HG03064 (cell line): ENCODE measurements at regions not wholly inside any gene's neighbourhood (a gene's known extent, or its start where the extent isn't known, plus 50 kb on each side); places are given as distances from the start of the nearest gene placed in this dataset.

ENCODE experiments used
- ATAC-seq: cut with Tn5 transposase; IDR thresholded peaks from one replicate; pipeline ENCODE4 v1.9.1; 2021; ENCODE audit warnings: low read depth; ENCODE audit not compliant: unreplicated experiment

GRCh38 chrX:20639115-20639514 lies 372.4 kb upstream of the RPS6KA3 start:
- no peak for ATAC-seq

GRCh38 chrX:20637351-20637750 lies 370.6 kb upstream of the RPS6KA3 start:
- ATAC-seq = no peak

- no peak for ATAC-seq
Observed at GRCh38 chrX:20633451-20633850, 366.7 kb upstream of the RPS6KA3 start.

DNA sequence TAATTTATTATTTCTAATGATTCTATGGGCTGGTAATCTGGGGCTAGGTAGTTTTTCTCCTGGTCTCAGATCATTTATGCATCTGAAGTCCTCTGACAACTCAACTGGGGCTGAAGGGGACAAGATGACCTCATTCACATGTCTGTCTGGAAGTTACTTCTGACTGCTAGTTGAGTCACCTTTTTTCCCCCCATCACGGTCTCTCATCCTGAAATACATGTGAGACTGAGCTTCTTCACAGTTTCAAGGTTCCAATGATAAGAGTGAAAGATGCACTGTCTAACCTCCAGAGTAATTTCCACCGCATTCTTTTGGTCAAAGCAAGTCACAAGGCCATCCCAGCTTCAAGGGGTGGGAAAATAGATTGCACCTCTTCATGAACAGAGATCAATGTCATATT lies 356.7 kb upstream of the RPS6KA3 start:
- ATAC-seq = no peak

GRCh38 chrX:20620306-20620705 lies 353.6 kb upstream of the RPS6KA3 start:
- ATAC-seq = no peak

GRCh38 chrX:20609916-20610415 lies 343.3 kb upstream of the RPS6KA3 start:
- no peak for ATAC-seq

GRCh38 chrX:20606831-20607230 lies 340.1 kb upstream of the RPS6KA3 start:
- no peak for ATAC-seq

DNA sequence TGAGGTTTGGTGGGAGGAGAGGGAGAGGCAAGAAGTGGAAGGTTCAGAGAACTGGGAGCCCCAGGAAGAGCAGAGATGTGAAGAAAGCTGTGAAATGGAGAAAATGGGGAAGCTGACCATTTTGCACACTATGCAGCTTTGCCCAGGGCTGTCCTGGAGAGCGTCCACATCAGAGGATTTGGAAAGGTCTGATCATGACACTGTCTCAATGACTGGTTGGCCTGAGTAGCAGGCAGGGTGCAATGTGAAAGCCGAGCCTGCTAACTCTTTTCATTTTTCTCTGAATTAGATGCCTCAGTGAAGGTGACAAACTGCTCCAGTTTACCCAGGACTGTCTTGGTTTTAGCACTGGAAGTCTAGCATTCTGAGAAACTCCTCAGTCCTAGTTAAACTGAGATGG lies 330.1 kb upstream of the RPS6KA3 start:
- no peak for ATAC-seq

- ATAC-seq = no peak
Observed at GRCh38 chrX:20595928-20596575, 329.3 kb upstream of the RPS6KA3 start.

GRCh38 chrX:20594985-20595384 lies 328.3 kb upstream of the RPS6KA3 start:
- ATAC-seq = no peak

DNA sequence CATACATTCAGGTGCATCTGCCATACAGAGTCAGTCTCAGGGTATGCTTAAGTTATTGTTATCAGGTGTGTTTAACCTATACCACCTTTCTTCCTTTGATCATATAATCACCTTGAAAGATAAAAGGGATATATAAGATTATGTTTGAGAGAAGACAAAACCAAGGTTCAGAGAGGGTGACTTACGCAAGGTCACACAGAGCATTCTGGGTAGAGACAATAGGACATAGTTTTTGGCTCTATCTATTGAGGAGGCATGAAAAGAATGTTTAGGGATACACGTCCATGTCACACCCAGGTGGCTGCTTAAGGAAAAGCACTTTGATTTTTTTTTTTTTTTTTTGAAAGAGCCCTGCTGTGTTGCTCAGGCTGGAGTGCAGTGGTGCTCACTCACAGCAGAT lies 327.1 kb upstream of the RPS6KA3 start:
- no peak for ATAC-seq

DNA sequence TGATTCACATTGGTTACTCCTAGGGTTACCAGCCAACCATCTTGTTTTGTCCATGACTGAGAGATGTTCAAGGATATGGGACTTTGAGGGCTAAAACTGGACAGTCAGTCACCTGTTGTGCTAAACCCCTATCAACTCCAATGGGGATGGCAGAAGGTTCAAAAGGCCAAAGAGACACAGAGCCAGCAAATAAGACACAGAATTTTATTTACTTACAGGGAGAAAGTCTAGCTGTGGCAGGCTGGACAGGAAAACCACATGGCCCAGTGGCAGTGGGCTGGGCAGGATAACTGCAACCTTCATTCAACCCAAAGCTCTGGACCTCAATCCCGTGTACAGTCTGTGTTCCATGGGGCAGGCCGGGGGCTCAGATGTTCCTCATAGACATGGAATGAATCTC lies 326.7 kb upstream of the RPS6KA3 start:
- no peak for ATAC-seq

DNA sequence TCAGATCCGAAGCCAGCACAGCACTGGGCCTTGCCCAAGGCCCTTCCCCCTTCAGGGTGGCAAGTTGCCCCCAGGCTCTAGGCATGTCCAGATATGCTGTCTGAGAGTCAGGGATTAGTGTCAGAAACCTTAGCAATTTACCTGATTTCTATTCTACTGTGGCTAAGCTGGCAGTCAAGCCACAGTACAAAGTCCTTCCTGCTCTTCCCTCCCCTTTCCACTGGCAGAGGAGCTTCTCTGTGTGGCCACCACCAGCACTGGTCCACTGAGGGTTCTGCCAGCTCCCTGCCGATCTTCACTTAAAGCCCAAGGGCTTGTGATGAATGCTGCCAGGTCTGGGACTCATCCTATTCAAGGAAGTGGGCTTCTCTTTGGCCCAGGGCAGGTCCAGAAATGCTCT lies 324.5 kb upstream of the RPS6KA3 start:
- ATAC-seq = no peak

- ATAC-seq = no peak
Observed at GRCh38 chrX:20585782-20586181, 319.1 kb upstream of the RPS6KA3 start.

DNA sequence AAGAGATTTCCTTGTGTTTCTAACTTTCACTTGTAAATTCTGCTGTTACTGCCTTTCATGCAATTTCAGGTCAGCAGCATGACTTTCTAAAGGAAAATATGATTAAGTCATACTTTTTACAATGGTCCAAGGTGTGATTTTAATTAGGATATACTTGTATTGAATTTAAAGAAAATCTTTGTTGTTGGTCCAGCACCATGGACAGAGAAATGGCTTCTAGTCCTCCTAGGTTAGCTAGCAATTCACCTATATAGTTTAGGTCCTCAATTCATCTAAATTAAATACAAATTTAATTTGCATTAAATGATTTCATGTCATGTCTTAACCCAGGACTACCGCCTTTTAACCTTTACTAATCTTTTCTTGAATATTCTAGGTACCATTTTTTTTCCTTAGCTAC lies 304.9 kb upstream of the RPS6KA3 start:
- ATAC-seq = no peak

DNA sequence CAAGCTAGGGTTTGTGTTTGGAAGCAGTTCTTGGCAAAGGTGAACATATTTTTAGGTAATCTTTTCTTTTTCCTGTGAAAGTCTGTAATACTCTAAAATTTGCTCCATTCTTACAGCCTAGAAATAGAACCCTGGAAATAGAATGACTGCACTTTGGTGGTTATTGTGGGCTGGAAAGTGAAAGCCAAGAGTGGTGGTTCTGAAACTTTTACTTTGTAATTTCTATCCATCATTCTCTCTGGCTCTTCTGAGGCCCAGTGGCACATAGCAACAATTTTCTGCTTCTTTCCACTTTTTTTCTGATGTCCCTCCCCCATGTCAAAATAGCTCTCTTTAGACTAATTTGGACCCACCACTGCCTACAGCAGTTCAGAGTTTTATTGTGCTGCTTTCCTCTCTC lies 300.4 kb upstream of the RPS6KA3 start:
- no peak for ATAC-seq

DNA sequence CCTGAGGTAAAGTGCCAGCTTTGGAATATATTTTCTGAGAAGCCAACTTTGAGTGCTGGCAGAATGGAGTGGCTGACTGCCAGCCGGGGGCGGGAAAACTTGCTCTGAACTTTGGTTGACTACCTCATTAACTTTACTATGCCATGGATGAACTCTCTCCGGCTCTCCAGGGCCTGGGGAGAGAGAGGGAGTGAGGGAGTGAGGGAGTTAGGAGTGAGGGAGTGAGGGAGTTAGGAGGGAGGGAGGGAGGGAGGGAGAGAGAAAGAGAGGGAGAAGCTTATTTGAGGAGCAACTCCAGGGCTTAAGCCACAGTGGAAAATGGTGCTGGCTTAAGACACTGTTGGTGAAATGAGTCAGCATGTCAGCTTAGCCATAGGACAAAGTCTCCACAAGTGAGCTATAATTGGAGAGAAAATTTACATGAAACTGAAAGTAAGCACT lies 280.9 kb upstream of the RPS6KA3 start:
- ATAC-seq = no peak

DNA sequence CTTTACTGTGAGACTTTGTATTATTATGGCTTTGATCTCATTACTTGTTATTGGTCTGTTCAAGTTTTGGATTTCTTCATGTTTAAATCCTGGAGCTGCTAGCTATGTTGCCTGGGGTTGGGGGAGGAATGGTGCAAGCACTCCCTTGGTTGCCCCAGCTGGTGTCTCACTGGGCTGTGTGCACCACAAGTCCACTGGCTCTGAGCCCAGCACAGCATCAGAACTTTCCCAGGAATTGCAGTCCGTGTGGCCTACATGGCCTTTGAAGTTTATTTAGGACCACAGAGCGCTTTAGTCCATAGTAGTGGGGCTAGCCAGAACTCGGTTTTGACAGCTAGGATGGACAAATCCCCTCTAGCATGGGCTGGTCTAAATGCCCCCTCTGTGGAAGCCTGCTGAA lies 278.8 kb upstream of the RPS6KA3 start:
- no peak for ATAC-seq

GRCh38 chrX:20542072-20542471 lies 275.4 kb upstream of the RPS6KA3 start:
- ATAC-seq = no peak

DNA sequence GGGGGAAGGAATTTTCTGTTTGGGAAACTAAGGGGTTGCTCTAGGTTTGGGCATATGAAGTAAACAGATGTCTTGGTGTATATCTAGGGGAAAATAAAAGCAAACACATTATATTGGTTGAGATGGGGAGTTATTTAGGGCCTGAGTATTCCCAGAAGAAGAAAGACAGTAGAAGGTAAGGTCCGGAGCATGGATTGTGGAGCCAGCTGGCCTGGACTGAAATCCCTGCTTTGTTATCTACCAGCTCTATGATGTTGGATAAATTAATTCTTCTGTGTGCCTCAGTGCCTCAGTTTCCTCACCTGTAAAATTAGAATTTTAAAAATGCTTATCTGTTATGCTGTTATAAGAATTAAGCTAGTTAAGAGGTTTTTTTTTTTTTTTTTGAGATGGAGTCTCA lies 272.3 kb upstream of the RPS6KA3 start:
- ATAC-seq = no peak

DNA sequence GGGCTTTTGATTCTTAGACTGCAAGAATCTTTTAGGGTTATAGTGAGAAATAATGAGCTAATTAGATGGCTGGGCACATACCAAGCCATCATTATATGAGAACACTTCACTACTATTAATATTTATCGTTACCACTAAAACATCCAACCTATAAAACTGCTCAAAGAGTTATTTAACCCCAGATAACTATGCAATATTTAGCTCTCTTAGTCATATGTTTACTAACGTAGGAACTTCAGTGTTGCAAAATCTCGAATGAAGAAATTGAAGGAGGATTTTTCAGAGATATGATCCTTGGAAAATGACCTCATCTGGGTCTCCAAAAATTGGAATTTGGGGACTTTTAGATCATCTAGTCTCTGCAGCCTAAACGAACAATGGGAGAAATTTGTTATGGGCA lies 265.0 kb upstream of the RPS6KA3 start:
- no peak for ATAC-seq

- no peak for ATAC-seq
Observed at GRCh38 chrX:20530406-20530921, 263.8 kb upstream of the RPS6KA3 start.

GRCh38 chrX:20529711-20530110 lies 263.0 kb upstream of the RPS6KA3 start:
- ATAC-seq = no peak
